ENCODE measurements at regions not wholly inside any gene's neighbourhood (a gene's known extent, or its start where the extent isn't known, plus 50 kb on each side); places are given as distances from the start of the nearest gene placed in this dataset.

GRCh38 chr12:4145990-4146859 is 127.3 kb upstream of the CCND2 start:
- H3K27me3 ChIP-seq (replicated peaks; ENCODE audit: insufficient read depth) = no peaks in the 10 kb centered on the region
- H3K36me3 ChIP-seq (ENCODE audit: low read depth) = no peaks in the 10 kb centered on the region
- no peaks in the 10 kb centered on the region for H3K9me2 ChIP-seq (ENCODE audit: insufficient read depth)
- H3K4me2 ChIP-seq (ENCODE audit: unreplicated experiment) = no peak overlapping the region
- no peaks in the 10 kb centered on the region for H3K9me3 ChIP-seq (ENCODE audit: low read depth)
- no peak overlapping the region for H3K27ac ChIP-seq
- no peak for TF ChIP-seq EZH2 (IDR thresholded peaks at IDR 0.05; ENCODE audit: insufficient read depth, poor library complexity, severe bottlenecking)
- TF ChIP-seq EZH2phosphoT487 (IDR thresholded peaks at IDR 0.05; ENCODE audit: insufficient read depth, low read depth) = no peak
- H3K4me1 ChIP-seq (ENCODE audit: insufficient read depth) = no peaks in the 10 kb centered on the region
- in situ Hi-C loops (cut with MboI) = no loop called here
- no peak overlapping the region for H3K4me3 ChIP-seq
- no peak overlapping the region for H3K9ac ChIP-seq
- no peaks in the 10 kb centered on the region for H3F3A ChIP-seq (ENCODE audit: insufficient read depth)
- DNase-seq = no peak
- no peak overlapping the region for H2AFZ ChIP-seq
- WGBS, 2 experiments (ENCODE audit: low coverage in 1 of 2, low lambda C conversion rate in 2 of 2, missing lambda C conversion rate in 2 of 2) = 30 to 33% methylated on average over 15 of the region's 15 CpGs
- no peaks in the 10 kb centered on the region for H3K79me2 ChIP-seq (ENCODE audit: insufficient read depth)
- H4K20me1 ChIP-seq (ENCODE audit: insufficient read depth) = no peaks in the 10 kb centered on the region

- 20 to 32% methylated on average over 2 of the region's 2 CpGs for WGBS, 2 experiments (ENCODE audit: low coverage in 1 of 2, low lambda C conversion rate in 2 of 2, missing lambda C conversion rate in 2 of 2)
- no peak overlapping the region for H2AFZ ChIP-seq
- no peaks in the 10 kb centered on the region for H3K79me2 ChIP-seq (ENCODE audit: insufficient read depth)
- in situ Hi-C loops (cut with MboI) = no loop called here
- TF ChIP-seq EZH2phosphoT487 (IDR thresholded peaks at IDR 0.05; ENCODE audit: insufficient read depth, low read depth) (no peak), EZH2 (IDR thresholded peaks at IDR 0.05; ENCODE audit: insufficient read depth, poor library complexity, severe bottlenecking) (no peak)
- no peaks in the 10 kb centered on the region for H3K36me3 ChIP-seq (ENCODE audit: low read depth)
- no peak overlapping the region for H3K4me3 ChIP-seq
- H4K20me1 ChIP-seq (ENCODE audit: insufficient read depth) = no peaks in the 10 kb centered on the region
- H3F3A ChIP-seq (ENCODE audit: insufficient read depth) = no peaks in the 10 kb centered on the region
- no peaks in the 10 kb centered on the region for H3K9me3 ChIP-seq (ENCODE audit: low read depth)
- no peaks in the 10 kb centered on the region for H3K4me1 ChIP-seq (ENCODE audit: insufficient read depth)
- H3K9me2 ChIP-seq (ENCODE audit: insufficient read depth) = no peaks in the 10 kb centered on the region
- no peaks in the 10 kb centered on the region for H3K27me3 ChIP-seq (replicated peaks; ENCODE audit: insufficient read depth)
- no peak overlapping the region for H3K9ac ChIP-seq
- H3K4me2 ChIP-seq (ENCODE audit: unreplicated experiment) = no peak overlapping the region
- no peak overlapping the region for H3K27ac ChIP-seq
- DNase-seq = no peak
Observed at GRCh38 chr12:4144676-4145075, 128.9 kb upstream of the CCND2 start.

- in situ Hi-C loops (cut with MboI) = no loop called here
- Histone ChIP-seq H4K20me1 (ENCODE audit: insufficient read depth) (no peaks in the 10 kb centered on the region), H3K4me2 (ENCODE audit: unreplicated experiment) (no peak overlapping the region), H3K27ac (no peak overlapping the region), H3K4me1 (ENCODE audit: insufficient read depth) (no peaks in the 10 kb centered on the region), H3K9me2 (ENCODE audit: insufficient read depth) (no peaks in the 10 kb centered on the region), H3K36me3 (ENCODE audit: low read depth) (no peaks in the 10 kb centered on the region), H2AFZ (no peak overlapping the region), H3F3A (ENCODE audit: insufficient read depth) (no peaks in the 10 kb centered on the region), H3K27me3 (replicated peaks; ENCODE audit: insufficient read depth) (no peaks in the 10 kb centered on the region), H3K9ac (no peak overlapping the region), H3K9me3 (ENCODE audit: low read depth) (no peaks in the 10 kb centered on the region), H3K4me3 (no peak overlapping the region), H3K79me2 (ENCODE audit: insufficient read depth) (no peaks in the 10 kb centered on the region)
- TF ChIP-seq EZH2 (IDR thresholded peaks at IDR 0.05; ENCODE audit: insufficient read depth, poor library complexity, severe bottlenecking) = no peak
- TF ChIP-seq EZH2phosphoT487 (IDR thresholded peaks at IDR 0.05; ENCODE audit: insufficient read depth, low read depth) = no peak
- no peak for DNase-seq
- WGBS, 2 experiments (ENCODE audit: low coverage in 1 of 2, low lambda C conversion rate in 2 of 2, missing lambda C conversion rate in 2 of 2) = 27 to 31% methylated on average over 6 of the region's 6 CpGs
Observed at GRCh38 chr12:4143896-4144295, 129.7 kb upstream of the CCND2 start.

DNA sequence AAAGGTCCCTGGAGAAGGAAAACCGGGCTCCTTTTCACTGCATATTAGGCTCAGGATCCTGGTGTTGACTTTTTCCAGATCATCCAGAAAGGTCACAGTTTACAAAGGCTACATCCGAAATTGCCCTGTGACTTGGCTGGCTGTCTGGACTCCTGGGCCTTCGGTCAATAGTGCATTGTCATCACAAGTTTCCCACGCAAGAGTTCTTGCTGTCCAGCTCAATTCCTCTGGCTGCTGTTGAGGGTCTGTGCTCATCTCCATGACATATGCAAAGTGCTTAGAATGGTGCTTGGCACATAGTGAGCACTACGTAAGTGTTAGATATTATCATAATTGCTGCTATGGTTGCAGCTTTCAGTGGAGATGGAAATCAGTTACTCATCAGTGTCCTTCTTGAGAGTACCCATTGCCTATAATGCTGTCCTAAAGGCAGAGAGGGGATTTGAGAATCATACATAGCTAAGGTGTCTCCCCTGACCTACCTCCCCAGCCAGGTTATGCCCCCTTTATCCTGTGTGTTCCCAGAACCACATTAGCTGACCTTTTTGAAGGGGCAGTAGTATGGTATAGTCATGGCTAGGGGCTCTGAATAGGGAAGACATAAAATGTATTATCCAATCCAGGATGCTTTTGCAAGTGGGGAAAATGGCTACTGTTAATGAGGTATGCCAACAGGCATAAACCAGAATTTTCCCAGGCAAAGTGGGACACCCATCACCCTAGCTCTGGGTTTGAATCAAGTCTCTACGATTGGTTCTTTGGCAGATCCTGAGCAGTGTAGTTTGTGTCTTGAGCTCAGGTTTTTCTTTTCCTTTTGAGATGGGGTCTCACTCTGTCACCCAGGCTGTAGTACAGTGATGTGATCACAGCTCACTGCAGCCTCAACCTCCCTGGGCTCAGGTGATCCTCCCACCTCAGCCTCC is 132.0 kb upstream of the CCND2 start:
- H3K9me3 ChIP-seq (ENCODE audit: low read depth) = no peaks in the 10 kb centered on the region
- H3K9me2 ChIP-seq (ENCODE audit: insufficient read depth) = no peaks in the 10 kb centered on the region
- in situ Hi-C loops (cut with MboI) = no loop called here
- H3K4me3 ChIP-seq = no peak overlapping the region
- WGBS, 2 experiments (ENCODE audit: low coverage in 1 of 2, low lambda C conversion rate in 2 of 2, missing lambda C conversion rate in 2 of 2) = 10 to 18% methylated on average over 6 of the region's 6 CpGs
- TF ChIP-seq EZH2 (IDR thresholded peaks at IDR 0.05; ENCODE audit: insufficient read depth, poor library complexity, severe bottlenecking) = no peak
- TF ChIP-seq EZH2phosphoT487 (IDR thresholded peaks at IDR 0.05; ENCODE audit: insufficient read depth, low read depth) = no peak
- no peaks in the 10 kb centered on the region for H3F3A ChIP-seq (ENCODE audit: insufficient read depth)
- no peak overlapping the region for H2AFZ ChIP-seq
- no peaks in the 10 kb centered on the region for H4K20me1 ChIP-seq (ENCODE audit: insufficient read depth)
- no peak for DNase-seq
- no peaks in the 10 kb centered on the region for H3K36me3 ChIP-seq (ENCODE audit: low read depth)
- H3K79me2 ChIP-seq (ENCODE audit: insufficient read depth) = no peaks in the 10 kb centered on the region
- no peak overlapping the region for H3K27ac ChIP-seq
- no peaks in the 10 kb centered on the region for H3K27me3 ChIP-seq (replicated peaks; ENCODE audit: insufficient read depth)
- H3K4me1 ChIP-seq (ENCODE audit: insufficient read depth) = no peaks in the 10 kb centered on the region
- no peak overlapping the region for H3K9ac ChIP-seq
- H3K4me2 ChIP-seq (ENCODE audit: unreplicated experiment) = no peak overlapping the region
